Prostate gland (tissue), 2 donors: ENCODE measurements at regions not wholly inside any gene's neighbourhood (a gene's known extent, or its start where the extent isn't known, plus 50 kb on each side); places are given as distances from the start of the nearest gene placed in this dataset.
"Not testable (repeated sequence)": the region's sequence is repeated elsewhere in the genome, so short reads cannot be mapped to it uniquely, and the experiment has no call there.

Experiments
- DNase-seq: peaks from one replicate; pipeline ENCODE4 v3.0.0-alpha.2; 2019; ENCODE audit warnings: low spot score
- H3K27ac ChIP-seq, 2 donors: fragments of 200-600 bp; sonication (generic); 2 replicates each; pipeline ENCODE4 v1.5.1; 2017 to 2019
- H3K27me3 ChIP-seq: fragments of 200-600 bp; sonication (generic); replicated peaks from 2 replicates; pipeline ENCODE4 v1.5.1; 2019; ENCODE audit not compliant: insufficient read depth
- H3K36me3 ChIP-seq, 2 donors: fragments of 200-600 bp; sonication (generic); 1 replicate in 1 of 2; 2 replicates in 1 of 2; pipeline versions ENCODE4 v1.5.1 to v1.8.1; 2017 to 2019
- H3K4me1 ChIP-seq: fragments of 200-600 bp; sonication (generic); replicated peaks from 2 replicates; pipeline ENCODE4 v1.5.1; 2019
- H3K4me3 ChIP-seq, 2 donors: fragments of 200-600 bp; sonication (generic); 2 replicates each; pipeline ENCODE4 v1.5.1; 2017 to 2019
- H3K9me3 ChIP-seq: fragments of 200-600 bp; sonication (generic); 2 replicates; pipeline ENCODE4 v1.5.1; 2017
- CTCF ChIP-seq, 4 experiments: fragments of 200-600 bp in 2 of 4; fragments of 450-650 bp in 2 of 4; sonication (generic) in 2 of 4; IDR thresholded peaks; 1 replicate in 3 of 4; 2 replicates in 1 of 4; pipeline ENCODE4 v1.5.1; 2016 to 2019; ENCODE audit warnings: antibody characterized with exemption in 4 of 4, mild to moderate bottlenecking in 2 of 4, moderate library complexity in 2 of 4
- POLR2A ChIP-seq: fragments of 450-650 bp; IDR thresholded peaks from one replicate; pipeline ENCODE4 v1.6.1; 2016; ENCODE audit warnings: antibody characterized with exemption, mild to moderate bottlenecking
- POLR2AphosphoS5 ChIP-seq: sonication (generic); formaldehyde crosslinking; IDR thresholded peaks from one replicate; pipeline ENCODE4 v1.6.1; 2017; ENCODE audit warnings: antibody characterized with exemption
- WGBS: methylation state at CpG from one replicate; pipeline ENCODE4 v1.1.5; 2018; 5-methylcytosine and 5-hydroxymethylcytosine counted together
- intact Hi-C: fragments of 100-400 bp; cut with DNase I; formaldehyde crosslinking; loops from one replicate; pipeline ENCODE4 v1.14.2; 2022

GRCh38 chr1:173304529-173305227, 97.5 kb upstream of the TNFSF4 start:
- Histone ChIP-seq H3K36me3 (no peaks in the 10 kb centered on the region), H3K4me1 (no peaks in the 10 kb centered on the region), H3K4me3 (no peak overlapping the region), H3K9me3 (no peaks in the 10 kb centered on the region), H3K27me3 (no peaks in the 10 kb centered on the region), H3K27ac (no peak overlapping the region)
- no peak for DNase-seq
- TF ChIP-seq POLR2AphosphoS5 (no peak), POLR2A (no peak), CTCF (IDR thresholded peaks at IDR 0.05) (no peak)
- intact Hi-C loops: no loop called here
- 74% methylated on average over 1 of the region's 1 CpG for WGBS

GRCh38 chr1:173307845-173308244, 100.7 kb upstream of the TNFSF4 start:
- H3K36me3 ChIP-seq: no peaks in the 10 kb centered on the region
- no peaks in the 10 kb centered on the region for H3K9me3 ChIP-seq
- intact Hi-C loops: no loop called here
- no peak overlapping the region for H3K4me3 ChIP-seq
- no peak overlapping the region for H3K27ac ChIP-seq
- no peaks in the 10 kb centered on the region for H3K4me1 ChIP-seq
- DNase-seq: no peak
- no peaks in the 10 kb centered on the region for H3K27me3 ChIP-seq
- 82% methylated on average over 1 of the region's 1 CpG for WGBS
- no peak for TF ChIP-seq POLR2A

GRCh38 chr1:173314656-173315055, 107.5 kb upstream of the TNFSF4 start:
- intact Hi-C loops: no loop called here
- H3K27me3 ChIP-seq: no peaks in the 10 kb centered on the region
- H3K9me3 ChIP-seq: no peaks in the 10 kb centered on the region
- WGBS: 93% methylated on average over 1 of the region's 1 CpG
- no peak for DNase-seq
- TF ChIP-seq POLR2A (no peak), POLR2AphosphoS5 (no peak), CTCF (IDR thresholded peaks at IDR 0.05) (no peak)
- H3K27ac ChIP-seq: no peak overlapping the region
- H3K4me1 ChIP-seq: no peaks in the 10 kb centered on the region
- no peak overlapping the region for H3K4me3 ChIP-seq
- H3K36me3 ChIP-seq: no peaks in the 10 kb centered on the region

- WGBS: 32% methylated on average over 3 of the region's 3 CpGs
- no peaks in the 10 kb centered on the region for H3K9me3 ChIP-seq
- no peak for DNase-seq
- intact Hi-C loops: no loop called here
- no peak overlapping the region for H3K27ac ChIP-seq
- H3K4me1 ChIP-seq: no peaks in the 10 kb centered on the region
- no peak overlapping the region for H3K4me3 ChIP-seq
- H3K36me3 ChIP-seq: no peaks in the 10 kb centered on the region
- no peaks in the 10 kb centered on the region for H3K27me3 ChIP-seq
- TF ChIP-seq POLR2A (no peak), POLR2AphosphoS5 (no peak), CTCF (IDR thresholded peaks at IDR 0.05) (no peak)
Measured at GRCh38 chr1:173315296-173315695, 108.2 kb upstream of the TNFSF4 start.

- Histone ChIP-seq H3K27ac (no peak overlapping the region), H3K9me3 (no peaks in the 10 kb centered on the region), H3K27me3 (no peaks in the 10 kb centered on the region), H3K4me1 (no peaks in the 10 kb centered on the region), H3K36me3 (no peaks in the 10 kb centered on the region), H3K4me3 (no peak overlapping the region)
- TF ChIP-seq CTCF (IDR thresholded peaks at IDR 0.05): no peak
- TF ChIP-seq POLR2AphosphoS5: no peak
- no peak for TF ChIP-seq POLR2A
- intact Hi-C loops: no loop called here
- no peak for DNase-seq
- 93% methylated on average over 2 of the region's 2 CpGs for WGBS
Measured at GRCh38 chr1:173318788-173319187, 111.7 kb upstream of the TNFSF4 start.

GRCh38 chr1:173324352-173324751, 117.2 kb upstream of the TNFSF4 start:
- H3K4me1 ChIP-seq, H3K9me3 ChIP-seq, intact Hi-C loops, H3K36me3 ChIP-seq, H3K4me3 ChIP-seq, DNase-seq, H3K27ac ChIP-seq, H3K27me3 ChIP-seq: not testable (repeated sequence)
- WGBS: 98% methylated on average over 2 of the region's 2 CpGs

GRCh38 chr1:173327987-173328386, 120.9 kb upstream of the TNFSF4 start:
- H3K27ac ChIP-seq, H3K4me3 ChIP-seq, H3K9me3 ChIP-seq, H3K27me3 ChIP-seq, H3K36me3 ChIP-seq, H3K4me1 ChIP-seq, intact Hi-C loops, DNase-seq: not testable (repeated sequence)
- 91% methylated on average over 3 of the region's 3 CpGs for WGBS
